OCI-LY7 (cell line): ENCODE measurements at regions not wholly inside any gene's neighbourhood (a gene's known extent, or its start where the extent isn't known, plus 50 kb on each side); places are given as distances from the start of the nearest gene placed in this dataset.

Experiments used
- BruUV-seq: library from RNA; stranded (reverse); fragments of 400-500 nt; replicated peaks from 2 replicates; lab custom pipeline; 2021; lab: Mats Ljungman, UMichigan
- CTCF ChIA-PET: fragments of 300-600 bp; sonication (Branson Sonifier 250); formaldehyde crosslinking; loops from one replicate; lab custom pipeline; 2022; ENCODE audit warnings: antibody characterized with exemption; ENCODE audit not compliant: unreplicated experiment; lab: Charles Lee
- POLR2A ChIA-PET: fragments of 300-600 bp; sonication (Branson Sonifier 250); formaldehyde crosslinking; loops from one replicate; lab custom pipeline; 2022; ENCODE audit warnings: antibody characterized with exemption; lab: Charles Lee
- DNase-seq: peaks from one replicate; pipeline ENCODE4 v3.0.0-alpha.2; 2015; ENCODE audit warnings: low spot score
- H2AFZ ChIP-seq: fragments of 200-600 bp; sonication (generic), shearing (Covaris generic); 2 replicates; pipeline ENCODE4 v1.6.1; 2014; ENCODE audit warnings: mild to moderate bottlenecking, antibody characterized with exemption, low read length, moderate library complexity
- H3K27ac ChIP-seq: fragments of 200-600 bp; sonication (generic); 2 replicates; pipeline ENCODE4 v1.5.1; 2014; ENCODE audit warnings: mixed run types, low read depth, mild to moderate bottlenecking, moderate library complexity, low read length, inconsistent platforms; ENCODE audit not compliant: poor library complexity, severe bottlenecking
- H3K36me3 ChIP-seq: fragments of 200-600 bp; sonication (generic); 2 replicates; pipeline ENCODE4 v1.6.1; 2014; ENCODE audit warnings: mild to moderate bottlenecking, antibody characterized with exemption, low read length, moderate library complexity, mixed read lengths; ENCODE audit not compliant: insufficient read depth
- H3K4me1 ChIP-seq: fragments of 200-600 bp; sonication (generic); 2 replicates; pipeline ENCODE4 v1.5.1; 2014; ENCODE audit warnings: mild to moderate bottlenecking, low read length; ENCODE audit not compliant: insufficient read depth, poor library complexity, severe bottlenecking
- H3K4me2 ChIP-seq: fragments of 200-600 bp; sonication (generic); 2 replicates; pipeline ENCODE4 v1.6.1; 2014; ENCODE audit warnings: mild to moderate bottlenecking, low read length
- H3K4me3 ChIP-seq: fragments of 200-600 bp; sonication (generic); 2 replicates; pipeline ENCODE4 v1.5.1; 2014; ENCODE audit warnings: mild to moderate bottlenecking, low read depth, low read length; ENCODE audit not compliant: poor library complexity, severe bottlenecking
- H3K79me2 ChIP-seq: fragments of 200-600 bp; sonication (generic); 2 replicates; pipeline ENCODE4 v1.6.1; 2016; ENCODE audit warnings: low read depth, mild to moderate bottlenecking, low read length, moderate library complexity, mixed read lengths; ENCODE audit not compliant: insufficient read depth
- H3K9me2 ChIP-seq: fragments of 200-600 bp; sonication (generic); 2 replicates; pipeline ENCODE4 v1.6.1; 2016; ENCODE audit warnings: mild to moderate bottlenecking, low read length, mixed read lengths; ENCODE audit not compliant: insufficient read depth
- H3K9me3 ChIP-seq: fragments of 200-600 bp; sonication (generic); 2 replicates; pipeline ENCODE4 v1.6.1; 2014; ENCODE audit warnings: mild to moderate bottlenecking, mixed run types, low read length, mixed read lengths
- H4K20me1 ChIP-seq: fragments of 200-600 bp; sonication (generic); 2 replicates; pipeline ENCODE4 v1.6.1; 2014; ENCODE audit warnings: mild to moderate bottlenecking, antibody characterized with exemption, low read length, moderate library complexity, mixed read lengths; ENCODE audit not compliant: insufficient read depth
- CTCF ChIP-seq: fragments of 200-600 bp; sonication (generic); conservative IDR thresholded peaks from 2 replicates; pipeline ENCODE4 v1.5.1; 2014; ENCODE audit warnings: mild to moderate bottlenecking, antibody characterized with exemption, low read length, moderate library complexity, mixed read lengths
- EZH2phosphoT487 ChIP-seq: fragments of 200-600 bp; sonication (generic); IDR thresholded peaks from 2 replicates; pipeline ENCODE4 v1.6.1; 2018; ENCODE audit warnings: low read depth, borderline replicate concordance, mild to moderate bottlenecking, mixed run types, antibody characterized with exemption, low read length, moderate library complexity, mixed read lengths
- intact Hi-C: fragments of 100-400 bp; cut with micrococcal nuclease; formaldehyde crosslinking; loops from one replicate; pipeline ENCODE4 v1.10.0; 2022; ENCODE audit not compliant: unreplicated experiment

- Histone ChIP-seq H3K9me3 (no peaks in the 10 kb centered on the region), H3K36me3 (no peaks in the 10 kb centered on the region), H2AFZ (no peak overlapping the region), H3K4me2 (no peak overlapping the region), H3K4me1 (no peaks in the 10 kb centered on the region), H3K27ac (no peak overlapping the region), H3K9me2 (no peaks in the 10 kb centered on the region), H4K20me1 (no peaks in the 10 kb centered on the region), H3K79me2 (no peaks in the 10 kb centered on the region), H3K4me3 (no peak overlapping the region)
- ChIA-PET POLR2A (no interaction called here), CTCF (no interaction called here)
- TF ChIP-seq EZH2phosphoT487 (no peak), CTCF (no peak)
- intact Hi-C loops: no loop called here
- no TSS peak for BruUV-seq
- DNase-seq: no peak
Measured at GRCh38 chr5:2634399-2635176, 116.9 kb downstream of the IRX2 start.

DNA sequence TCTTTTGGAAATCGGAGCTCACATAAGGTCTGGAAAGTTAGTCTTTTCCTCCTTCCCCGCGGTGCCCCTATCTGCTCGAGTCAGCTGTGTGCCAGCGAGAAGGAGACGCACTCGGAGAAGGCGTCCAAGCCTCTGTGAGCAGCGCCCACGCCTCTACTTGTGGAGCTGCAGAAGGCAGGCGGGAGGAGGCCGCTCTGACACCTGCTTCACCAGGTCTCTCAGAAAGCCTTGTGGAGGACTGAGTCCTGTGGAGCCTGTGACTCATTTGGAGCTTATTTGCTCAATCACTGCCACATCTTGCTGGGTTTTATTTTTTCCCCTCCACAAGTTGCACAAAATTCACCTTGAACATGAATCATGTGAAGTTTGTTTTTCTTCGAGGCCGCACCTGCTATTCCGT lies 117.5 kb downstream of the IRX2 start:
- Histone ChIP-seq H3K27ac (no peak overlapping the region), H3K4me2 (no peak overlapping the region), H3K4me3 (no peak overlapping the region), H3K9me2 (no peaks in the 10 kb centered on the region), H3K79me2 (no peaks in the 10 kb centered on the region), H3K4me1 (no peaks in the 10 kb centered on the region), H3K36me3 (no peaks in the 10 kb centered on the region), H4K20me1 (no peaks in the 10 kb centered on the region), H3K9me3 (no peaks in the 10 kb centered on the region), H2AFZ (no peak overlapping the region)
- no TSS peak for BruUV-seq
- ChIA-PET POLR2A (no interaction called here), CTCF (no interaction called here)
- no peak for DNase-seq
- intact Hi-C loops: no loop called here
- no peak for TF ChIP-seq EZH2phosphoT487
- TF ChIP-seq CTCF: no peak

DNA sequence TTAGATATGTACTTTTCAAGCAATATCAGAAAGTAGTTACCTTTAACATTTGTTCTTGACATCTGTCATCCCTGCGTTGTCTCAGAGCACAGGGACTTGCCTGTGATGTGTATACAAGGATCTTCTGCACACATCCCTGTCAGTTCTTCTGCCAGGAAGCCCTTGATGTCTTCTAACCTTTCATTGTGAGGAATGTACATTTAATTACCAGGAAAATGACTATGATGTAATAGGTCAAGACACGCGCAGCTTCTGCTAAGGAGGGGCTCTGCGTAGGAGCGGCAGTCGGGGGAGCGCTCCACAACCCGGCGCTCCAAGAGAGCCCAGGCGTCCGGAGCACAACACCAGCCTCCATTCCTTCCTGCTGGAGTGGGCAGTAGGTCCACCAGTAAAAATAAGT lies 119.7 kb downstream of the IRX2 start:
- TF ChIP-seq CTCF: no peak
- TF ChIP-seq EZH2phosphoT487: no peak
- H3K27ac ChIP-seq: no peak overlapping the region
- no peaks in the 10 kb centered on the region for H3K9me2 ChIP-seq
- no peaks in the 10 kb centered on the region for H3K9me3 ChIP-seq
- intact Hi-C loops: no loop called here
- POLR2A ChIA-PET: no interaction called here
- H3K4me3 ChIP-seq: no peak overlapping the region
- BruUV-seq: no TSS peak
- H3K36me3 ChIP-seq: no peaks in the 10 kb centered on the region
- no peaks in the 10 kb centered on the region for H3K79me2 ChIP-seq
- DNase-seq: no peak
- no peak overlapping the region for H2AFZ ChIP-seq
- CTCF ChIA-PET: no interaction called here
- no peaks in the 10 kb centered on the region for H3K4me1 ChIP-seq
- H4K20me1 ChIP-seq: no peaks in the 10 kb centered on the region
- H3K4me2 ChIP-seq: no peak overlapping the region
